GM12865 (cell line): ENCODE measurements at regions not wholly inside any gene's neighbourhood (a gene's known extent, or its start where the extent isn't known, plus 50 kb on each side); places are given as distances from the start of the nearest gene placed in this dataset.

Experiments
- DNase-seq: peaks from one replicate; pipeline ENCODE4 v3.0.0; 2010; ENCODE audit warnings: low read depth
- H3K4me3 ChIP-seq: 2 replicates; pipeline ENCODE4 v1.5.1; 2011; ENCODE audit warnings: mild to moderate bottlenecking, low read depth, low read length, control low read depth
- TF ChIP-seq, protein P1 (sequence below): IDR thresholded peaks from 2 replicates; pipeline ENCODE4 v1.5.1; 2011; ENCODE audit warnings: low read length, control low read depth, low read depth, inconsistent platforms; ENCODE audit not compliant: insufficient read depth; ENCODE audit errors: missing control alignments

DNA sequence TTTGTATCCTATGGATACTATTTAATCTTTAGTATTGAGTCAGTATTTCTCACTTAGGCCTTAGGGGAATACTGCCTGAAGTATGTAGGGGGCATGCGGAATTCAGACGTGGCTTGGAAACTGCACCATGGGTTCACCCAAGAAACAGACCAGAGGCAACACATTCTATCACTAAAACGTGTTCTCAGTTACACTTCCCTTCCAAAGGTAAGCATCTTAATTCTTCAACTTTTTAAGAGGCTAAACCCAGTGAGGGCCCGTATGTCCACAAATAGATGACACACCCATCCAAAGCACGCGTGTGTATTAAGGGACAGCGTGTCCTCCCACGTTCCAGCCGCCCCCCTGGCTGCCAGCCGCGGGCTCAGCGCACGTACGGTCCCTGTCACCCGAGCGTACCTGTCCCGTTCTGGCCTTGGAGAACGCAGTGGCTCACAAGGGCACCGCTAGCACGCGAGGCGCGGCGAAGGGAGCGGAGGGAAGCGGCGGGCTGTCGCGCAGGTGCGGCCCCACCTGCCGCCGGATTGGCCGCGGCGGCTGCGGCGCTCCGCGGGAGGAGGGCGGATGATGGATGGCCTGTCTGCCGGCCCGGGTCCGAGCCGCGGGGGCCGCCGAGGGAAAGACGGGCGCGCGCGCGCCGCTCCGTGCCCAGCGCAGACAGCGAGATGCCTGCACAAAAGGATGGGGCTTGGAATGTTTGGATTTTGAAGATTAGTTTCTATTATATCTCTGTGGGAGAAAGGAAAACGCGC is 1003.9 kb upstream of the NR2F2 start:
- TF ChIP-seq, protein P1, sequence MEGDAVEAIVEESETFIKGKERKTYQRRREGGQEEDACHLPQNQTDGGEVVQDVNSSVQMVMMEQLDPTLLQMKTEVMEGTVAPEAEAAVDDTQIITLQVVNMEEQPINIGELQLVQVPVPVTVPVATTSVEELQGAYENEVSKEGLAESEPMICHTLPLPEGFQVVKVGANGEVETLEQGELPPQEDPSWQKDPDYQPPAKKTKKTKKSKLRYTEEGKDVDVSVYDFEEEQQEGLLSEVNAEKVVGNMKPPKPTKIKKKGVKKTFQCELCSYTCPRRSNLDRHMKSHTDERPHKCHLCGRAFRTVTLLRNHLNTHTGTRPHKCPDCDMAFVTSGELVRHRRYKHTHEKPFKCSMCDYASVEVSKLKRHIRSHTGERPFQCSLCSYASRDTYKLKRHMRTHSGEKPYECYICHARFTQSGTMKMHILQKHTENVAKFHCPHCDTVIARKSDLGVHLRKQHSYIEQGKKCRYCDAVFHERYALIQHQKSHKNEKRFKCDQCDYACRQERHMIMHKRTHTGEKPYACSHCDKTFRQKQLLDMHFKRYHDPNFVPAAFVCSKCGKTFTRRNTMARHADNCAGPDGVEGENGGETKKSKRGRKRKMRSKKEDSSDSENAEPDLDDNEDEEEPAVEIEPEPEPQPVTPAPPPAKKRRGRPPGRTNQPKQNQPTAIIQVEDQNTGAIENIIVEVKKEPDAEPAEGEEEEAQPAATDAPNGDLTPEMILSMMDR = no peak
- no peak for DNase-seq
- H3K4me3 ChIP-seq = no peak overlapping the region

GRCh38 chr15:95327183-95327525 is 1003.3 kb upstream of the NR2F2 start:
- TF ChIP-seq, protein P1 = no peak

DNA sequence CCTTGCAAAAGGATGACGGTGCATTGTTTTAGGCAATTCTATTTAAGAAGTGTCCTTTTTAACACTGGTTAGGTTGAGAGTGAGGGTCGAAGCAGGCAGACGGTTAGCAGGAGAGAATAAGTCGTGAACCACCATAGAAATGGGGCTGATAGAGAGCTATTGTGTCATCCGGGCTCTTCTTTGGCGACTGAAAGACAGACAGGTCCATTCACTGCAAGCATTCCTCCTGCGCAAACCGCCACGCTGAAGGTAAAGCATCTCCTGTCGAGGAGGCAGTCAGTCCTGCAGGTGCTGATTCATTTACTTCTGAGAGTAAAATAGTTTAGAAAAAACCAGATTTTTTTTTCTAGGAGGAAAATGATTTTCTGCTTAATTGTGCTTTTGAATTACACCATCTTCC is 1002.8 kb upstream of the NR2F2 start:
- no peak overlapping the region for H3K4me3 ChIP-seq
- TF ChIP-seq, protein P1 = no peak
- DNase-seq = no peak

More at GRCh38 chr15:95327183-95327525, 1003.3 kb upstream of the NR2F2 start:
- no peak for DNase-seq
- H3K4me3 ChIP-seq = no peak overlapping the region

GRCh38 chr15:95328559-95328958 is 1001.9 kb upstream of the NR2F2 start:
- no peak overlapping the region for H3K4me3 ChIP-seq
- TF ChIP-seq, protein P1 = no peak
- DNase-seq = no peak

DNA sequence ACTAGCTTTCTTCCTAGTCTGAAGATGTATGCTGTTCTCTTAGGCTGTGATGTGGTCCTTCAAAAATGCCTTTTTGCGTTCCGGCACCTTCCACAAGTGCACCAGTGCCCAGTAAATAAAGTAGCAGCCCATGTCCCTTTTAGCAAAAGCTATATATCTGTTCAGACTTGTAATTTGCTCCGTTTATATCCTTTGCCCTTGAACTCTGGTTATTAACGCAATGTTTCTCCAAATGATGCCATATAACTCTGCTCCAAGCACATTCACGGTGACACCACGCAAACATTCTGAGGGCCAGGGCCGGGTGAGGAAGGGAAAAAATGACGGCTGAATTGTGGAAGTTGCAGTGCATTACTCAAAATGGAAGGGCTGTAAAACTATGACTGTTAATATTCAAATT is 1001.1 kb upstream of the NR2F2 start:
- no peak overlapping the region for H3K4me3 ChIP-seq
- DNase-seq = no peak
- TF ChIP-seq, protein P1 = no peak

DNA sequence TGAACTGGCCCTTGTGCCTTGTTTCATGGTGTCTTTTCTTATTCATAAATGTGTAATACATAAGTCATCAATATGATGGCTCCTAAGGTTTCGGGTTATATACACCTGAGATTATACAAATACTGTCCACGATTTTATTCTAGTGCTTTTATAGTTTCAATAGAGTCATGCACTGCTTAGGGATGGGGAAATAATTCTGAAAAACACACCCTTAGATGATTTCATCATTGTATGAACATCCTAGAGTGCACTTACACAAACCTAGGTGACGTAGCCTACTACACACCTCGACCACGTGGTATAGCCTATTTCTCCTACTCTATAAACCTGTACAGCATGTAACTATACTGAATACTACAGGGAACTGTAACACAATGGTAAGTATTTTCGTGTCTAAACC is 988.8 kb upstream of the NR2F2 start:
- no peak overlapping the region for H3K4me3 ChIP-seq
- no peak for DNase-seq
- TF ChIP-seq, protein P1 = no peak

DNA sequence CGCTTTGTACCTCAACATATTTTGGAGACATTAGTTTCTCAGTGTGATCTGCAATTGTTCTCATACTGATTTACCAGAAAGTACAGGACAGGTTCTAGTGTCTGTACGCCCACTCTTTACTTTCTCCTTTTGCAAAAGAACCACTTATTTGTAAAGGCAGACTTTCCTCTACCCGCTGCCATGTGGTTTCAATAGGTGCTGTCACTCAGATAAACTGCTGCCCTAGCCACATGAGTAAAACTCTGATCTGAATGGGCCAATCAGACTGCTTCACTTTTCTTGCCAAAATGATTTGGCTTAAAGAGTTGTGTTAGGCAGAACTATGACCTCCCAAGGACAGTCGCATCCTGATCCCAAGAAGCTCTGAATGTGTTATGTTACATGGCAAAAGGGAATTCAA is 984.6 kb upstream of the NR2F2 start:
- H3K4me3 ChIP-seq = no peak overlapping the region
- TF ChIP-seq, protein P1 = no peak
- DNase-seq = no peak
